GM23248 (cell line): ENCODE measurements at regions not wholly inside any gene's neighbourhood (a gene's known extent, or its start where the extent isn't known, plus 50 kb on each side); places are given as distances from the start of the nearest gene placed in this dataset.

ENCODE experiments used
- DNase-seq: peaks from one replicate; pipeline ENCODE4 v3.0.0-alpha.2; 2015
- H2AFZ ChIP-seq: fragments of 200-600 bp; sonication (generic); 2 replicates; pipeline ENCODE4 v1.6.1; 2016; ENCODE audit warnings: antibody characterized with exemption
- H3F3A ChIP-seq: fragments of 200-600 bp; sonication (generic); 2 replicates; pipeline ENCODE4 v1.6.1; 2016; ENCODE audit warnings: mild to moderate bottlenecking, antibody characterized with exemption, mixed run types; ENCODE audit not compliant: insufficient read depth
- H3K27ac ChIP-seq: fragments of 200-600 bp; sonication (generic); 2 replicates; pipeline ENCODE4 v1.5.1; 2016; ENCODE audit warnings: mild to moderate bottlenecking
- H3K27me3 ChIP-seq: fragments of 200-600 bp; sonication (generic); replicated peaks from 2 replicates; pipeline ENCODE4 v1.6.1; 2016; ENCODE audit warnings: mild to moderate bottlenecking; ENCODE audit not compliant: insufficient read depth
- H3K36me3 ChIP-seq: fragments of 200-600 bp; sonication (generic); 2 replicates; pipeline ENCODE4 v1.6.1; 2016; ENCODE audit warnings: low read depth, mild to moderate bottlenecking
- H3K4me1 ChIP-seq: fragments of 200-600 bp; sonication (generic); 2 replicates; pipeline ENCODE4 v1.6.1; 2016; ENCODE audit warnings: mild to moderate bottlenecking; ENCODE audit not compliant: insufficient read depth
- H3K4me2 ChIP-seq: fragments of 200-600 bp; sonication (generic); one replicate; pipeline ENCODE4 v1.6.1; 2016; ENCODE audit warnings: mild to moderate bottlenecking; ENCODE audit not compliant: unreplicated experiment
- H3K4me3 ChIP-seq: fragments of 200-600 bp; sonication (generic); 2 replicates; pipeline ENCODE4 v1.5.1; 2016; ENCODE audit warnings: mild to moderate bottlenecking
- H3K79me2 ChIP-seq: fragments of 200-600 bp; sonication (generic); 2 replicates; pipeline ENCODE4 v1.6.1; 2016; ENCODE audit warnings: mild to moderate bottlenecking; ENCODE audit not compliant: insufficient read depth
- H3K9ac ChIP-seq: fragments of 200-600 bp; sonication (generic); 2 replicates; pipeline ENCODE4 v1.6.1; 2016; ENCODE audit warnings: mild to moderate bottlenecking
- H3K9me2 ChIP-seq: fragments of 200-600 bp; sonication (generic); 2 replicates; pipeline ENCODE4 v1.6.1; 2016; ENCODE audit warnings: mixed run types, mild to moderate bottlenecking, moderate library complexity; ENCODE audit not compliant: insufficient read depth
- H3K9me3 ChIP-seq: fragments of 200-600 bp; sonication (generic); one replicate; pipeline ENCODE4 v1.6.1; 2017; ENCODE audit warnings: low read depth
- H4K20me1 ChIP-seq: fragments of 200-600 bp; sonication (generic); 2 replicates; pipeline ENCODE4 v1.6.0; 2016; ENCODE audit not compliant: insufficient read depth
- EZH2 ChIP-seq: fragments of 200-600 bp; sonication (generic); IDR thresholded peaks from 2 replicates; pipeline ENCODE4 v1.6.1; 2018; ENCODE audit warnings: antibody characterized with exemption, mild to moderate bottlenecking; ENCODE audit not compliant: insufficient read depth, poor library complexity, severe bottlenecking
- EZH2phosphoT487 ChIP-seq: fragments of 200-600 bp; sonication (generic); IDR thresholded peaks from 2 replicates; pipeline ENCODE4 v1.6.1; 2018; ENCODE audit warnings: antibody characterized with exemption, moderate library complexity, mild to moderate bottlenecking, low read depth; ENCODE audit not compliant: insufficient read depth
- WGBS, 2 experiments: methylation state at CpG; one replicate each; pipeline ENCODE4 v1.1.6; 2015 to 2017; ENCODE audit warnings: low lambda C conversion rate in 2 of 2, low coverage in 1 of 2; ENCODE audit errors: missing lambda C conversion rate in 2 of 2; 5-methylcytosine and 5-hydroxymethylcytosine counted together
- in situ Hi-C: fragments of 300-500 bp; cut with MboI; formaldehyde crosslinking; loops from 2 replicates; pipeline ENCODE4 v1.15.0; 2020

GRCh38 chr2:188824125-188824524, 150.0 kb upstream of the COL3A1 start:
- H3K36me3 ChIP-seq, result no peaks in the 10 kb centered on the region
- 42 to 48% methylated on average over 2 of the region's 2 CpGs for WGBS, 2 experiments
- H3F3A ChIP-seq, result no peaks in the 10 kb centered on the region
- DNase-seq, result no peak
- TF ChIP-seq EZH2 (no peak), EZH2phosphoT487 (no peak)
- H3K79me2 ChIP-seq, result no peaks in the 10 kb centered on the region
- in situ Hi-C loops, result no loop called here
- 0 out of 2 replicates have a peak, but pooled peaks cover 6% of the 10 kb centered on the region for H3K4me1 ChIP-seq
- H2AFZ ChIP-seq, result no peak overlapping the region
- no peaks in the 10 kb centered on the region for H4K20me1 ChIP-seq
- H3K4me3 ChIP-seq, result no peak overlapping the region
- H3K27ac ChIP-seq, result no peak overlapping the region
- H3K4me2 ChIP-seq, result no peak overlapping the region
- H3K9me2 ChIP-seq, result no peaks in the 10 kb centered on the region
- no peaks in the 10 kb centered on the region for H3K27me3 ChIP-seq
- no peaks in the 10 kb centered on the region for H3K9me3 ChIP-seq
- H3K9ac ChIP-seq, result no peak overlapping the region

GRCh38 chr2:188833331-188833730, 140.8 kb upstream of the COL3A1 start:
- Histone ChIP-seq H3K9ac (no peak overlapping the region), H3K36me3 (no peaks in the 10 kb centered on the region), H3K4me3 (no peak overlapping the region), H3F3A (no peaks in the 10 kb centered on the region), H3K4me2 (no peak overlapping the region), H3K9me3 (no peaks in the 10 kb centered on the region), H3K9me2 (no peaks in the 10 kb centered on the region), H4K20me1 (no peaks in the 10 kb centered on the region), H3K27ac (no peak overlapping the region), H2AFZ (no peak overlapping the region), H3K79me2 (no peaks in the 10 kb centered on the region), H3K4me1 (no peaks in the 10 kb centered on the region), H3K27me3 (no peaks in the 10 kb centered on the region)
- DNase-seq, result no peak
- in situ Hi-C loops, result no loop called here
- TF ChIP-seq EZH2phosphoT487, result no peak
- no peak for TF ChIP-seq EZH2

- Histone ChIP-seq H3F3A (no peaks in the 10 kb centered on the region), H3K36me3 (no peaks in the 10 kb centered on the region), H3K9me2 (no peaks in the 10 kb centered on the region), H3K27me3 (no peaks in the 10 kb centered on the region), H3K79me2 (no peaks in the 10 kb centered on the region), H3K4me3 (no peak overlapping the region), H3K4me1 (no peaks in the 10 kb centered on the region), H3K27ac (no peak overlapping the region), H3K4me2 (no peak overlapping the region), H3K9ac (no peak overlapping the region), H3K9me3 (peaks cover 3% of the 10 kb centered on the region), H4K20me1 (no peaks in the 10 kb centered on the region), H2AFZ (no peak overlapping the region)
- TF ChIP-seq EZH2 (no peak), EZH2phosphoT487 (no peak)
- in situ Hi-C loops, result no loop called here
- DNase-seq, result no peak
Observed at GRCh38 chr2:188833799-188834198, 140.4 kb upstream of the COL3A1 start.

GRCh38 chr2:188835006-188835405, 139.2 kb upstream of the COL3A1 start:
- TF ChIP-seq EZH2phosphoT487, result no peak
- no peak for TF ChIP-seq EZH2
- no peak overlapping the region for H3K9ac ChIP-seq
- no peaks in the 10 kb centered on the region for H3K4me1 ChIP-seq
- peaks cover 4% of the 10 kb centered on the region for H3K9me3 ChIP-seq
- H3K79me2 ChIP-seq, result no peaks in the 10 kb centered on the region
- in situ Hi-C loops, result no loop called here
- DNase-seq, result no peak
- no peaks in the 10 kb centered on the region for H3K27me3 ChIP-seq
- H3K36me3 ChIP-seq, result no peaks in the 10 kb centered on the region
- H3K4me3 ChIP-seq, result no peak overlapping the region
- no peaks in the 10 kb centered on the region for H4K20me1 ChIP-seq
- WGBS, 2 experiments, result 0 to 4% methylated on average over 1 of the region's 1 CpG
- no peak overlapping the region for H3K27ac ChIP-seq
- H3F3A ChIP-seq, result no peaks in the 10 kb centered on the region
- no peak overlapping the region for H2AFZ ChIP-seq
- no peaks in the 10 kb centered on the region for H3K9me2 ChIP-seq
- no peak overlapping the region for H3K4me2 ChIP-seq

- DNase-seq, result no peak
- Histone ChIP-seq H3K9ac (no peak overlapping the region), H3K4me1 (no peaks in the 10 kb centered on the region), H3K9me3 (peaks cover 4% of the 10 kb centered on the region), H3K4me3 (no peak overlapping the region), H3K27ac (no peak overlapping the region), H2AFZ (no peak overlapping the region), H4K20me1 (no peaks in the 10 kb centered on the region), H3K36me3 (no peaks in the 10 kb centered on the region), H3K9me2 (no peaks in the 10 kb centered on the region), H3F3A (no peaks in the 10 kb centered on the region), H3K79me2 (no peaks in the 10 kb centered on the region), H3K27me3 (no peaks in the 10 kb centered on the region), H3K4me2 (no peak overlapping the region)
- in situ Hi-C loops, result no loop called here
- WGBS, 2 experiments, result 61 to 75% methylated on average over 2 of the region's 2 CpGs
- TF ChIP-seq EZH2phosphoT487, result no peak
- no peak for TF ChIP-seq EZH2
Observed at GRCh38 chr2:188835821-188836220, 138.4 kb upstream of the COL3A1 start.
